ENCODE measurements at regions not wholly inside any gene's neighbourhood (a gene's known extent, or its start where the extent isn't known, plus 50 kb on each side); places are given as distances from the start of the nearest gene placed in this dataset.

GRCh38 chr3:117139681-117140080, 430.1 kb downstream of the TUSC7 start:
- H3K27me3 ChIP-seq (ENCODE audit: insufficient read depth in 3 of 3, low read length in 2 of 3) = no peaks in the 10 kb centered on the region
- DNase-seq = no peak
- no peaks in the 10 kb centered on the region for H3K9me3 ChIP-seq
- no peak overlapping the region for H3K4me3 ChIP-seq
- intact Hi-C loops (cut with DNase I) = no loop called here
- H3K36me3 ChIP-seq (ENCODE audit: insufficient read depth in 1 of 2, low read depth in 1 of 2) = no peaks in the 10 kb centered on the region
- H3K4me1 ChIP-seq = no peaks in the 10 kb centered on the region
- no peak overlapping the region for H3K27ac ChIP-seq
- no peak for ATAC-seq
- WGBS, 3 donors = 69 to 94% (median 93%) methylated on average over 2 of the region's 2 CpGs
- TF ChIP-seq CTCF (IDR thresholded peaks at IDR 0.05) = no peak

- H3K4me1 ChIP-seq = no peaks in the 10 kb centered on the region
- TF ChIP-seq CTCF (IDR thresholded peaks at IDR 0.05) = no peak
These were observed 432.2 kb downstream of the TUSC7 start for GRCh38 chr3:117141812-117142211.

DNA sequence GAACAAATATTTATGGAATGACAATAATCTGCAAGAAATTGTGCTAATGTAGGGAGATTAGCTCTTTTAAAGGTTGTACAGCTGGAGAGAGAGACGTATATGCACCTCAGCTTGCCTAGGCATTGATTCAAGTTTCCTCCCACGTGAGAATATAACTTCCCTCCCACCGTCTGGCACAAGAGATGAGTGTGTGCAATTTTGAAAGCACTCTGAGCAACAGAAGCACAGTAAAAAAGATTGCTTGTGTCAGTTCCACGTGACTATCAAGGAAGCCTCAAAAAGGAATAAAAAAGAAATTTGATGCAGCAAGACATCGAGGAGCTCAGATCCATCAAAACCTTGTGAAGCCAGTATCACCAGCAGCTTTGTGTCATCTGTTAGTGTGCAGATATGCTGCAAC, 435.3 kb downstream of the TUSC7 start:
- Histone ChIP-seq H3K9me3 (no peaks in the 10 kb centered on the region), H3K27me3 (ENCODE audit: insufficient read depth in 3 of 3, low read length in 2 of 3) (no peaks in the 10 kb centered on the region), H3K4me1 (no peaks in the 10 kb centered on the region), H3K36me3 (ENCODE audit: insufficient read depth in 1 of 2, low read depth in 1 of 2) (no peaks in the 10 kb centered on the region), H3K27ac (no peak overlapping the region), H3K4me3 (no peak overlapping the region)
- DNase-seq (no peak), ATAC-seq (no peak)
- 10 to 14% (median 12%) methylated on average over 5 of the region's 5 CpGs for WGBS, 3 donors
- TF ChIP-seq CTCF (IDR thresholded peaks at IDR 0.05) = no peak
- intact Hi-C loops (cut with DNase I) = no loop called here

More at GRCh38 chr3:117141812-117142211, 432.2 kb downstream of the TUSC7 start:
- intact Hi-C loops (cut with DNase I) = no loop called here
- Histone ChIP-seq H3K9me3 (no peaks in the 10 kb centered on the region), H3K36me3 (ENCODE audit: insufficient read depth in 1 of 2, low read depth in 1 of 2) (no peaks in the 10 kb centered on the region), H3K27me3 (ENCODE audit: insufficient read depth in 3 of 3, low read length in 2 of 3) (no peaks in the 10 kb centered on the region), H3K4me3 (no peak overlapping the region), H3K27ac (no peak overlapping the region)
- DNase-seq = no peak
- no peak for ATAC-seq

GRCh38 chr3:117145677-117146076, 436.1 kb downstream of the TUSC7 start:
- Histone ChIP-seq H3K27me3 (ENCODE audit: insufficient read depth in 3 of 3, low read length in 2 of 3) (no peaks in the 10 kb centered on the region), H3K9me3 (no peaks in the 10 kb centered on the region), H3K27ac (no peak overlapping the region), H3K36me3 (ENCODE audit: insufficient read depth in 1 of 2, low read depth in 1 of 2) (no peaks in the 10 kb centered on the region), H3K4me3 (no peak overlapping the region), H3K4me1 (no peaks in the 10 kb centered on the region)
- 76 to 85% (median 77%) methylated on average over 2 of the region's 2 CpGs for WGBS, 3 donors
- no peak for TF ChIP-seq CTCF (IDR thresholded peaks at IDR 0.05)
- intact Hi-C loops (cut with DNase I) = no loop called here
- ATAC-seq (no peak), DNase-seq (no peak)

DNA sequence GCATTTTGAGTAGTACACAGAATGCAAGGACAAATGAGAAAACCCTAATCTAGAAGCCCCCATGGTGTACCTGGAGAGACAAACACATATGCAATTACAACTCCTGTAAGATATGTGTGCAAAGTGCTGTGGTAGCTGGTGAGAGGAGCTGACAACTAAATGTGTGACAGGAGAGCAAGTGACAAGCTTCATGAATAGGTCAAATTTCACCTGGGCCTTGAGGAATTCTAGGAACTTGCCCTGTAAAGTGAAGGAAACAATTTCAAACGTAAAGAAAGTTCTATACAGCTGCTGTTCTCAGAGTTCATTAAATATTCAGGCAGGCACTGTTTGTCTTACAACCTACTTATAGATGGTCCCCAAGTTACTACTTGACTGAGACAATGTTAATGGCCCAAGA, 437.0 kb downstream of the TUSC7 start:
- DNase-seq (no peak), ATAC-seq (no peak)
- H3K4me3 ChIP-seq = no peak overlapping the region
- no peaks in the 10 kb centered on the region for H3K4me1 ChIP-seq
- intact Hi-C loops (cut with DNase I) = no loop called here
- TF ChIP-seq CTCF (IDR thresholded peaks at IDR 0.05) = no peak
- 38 to 49% (median 43%) methylated on average over 1 of the region's 1 CpG for WGBS, 3 donors
- H3K27ac ChIP-seq = no peak overlapping the region
- H3K27me3 ChIP-seq (ENCODE audit: insufficient read depth in 3 of 3, low read length in 2 of 3) = no peaks in the 10 kb centered on the region
- no peaks in the 10 kb centered on the region for H3K36me3 ChIP-seq (ENCODE audit: insufficient read depth in 1 of 2, low read depth in 1 of 2)
- H3K9me3 ChIP-seq = no peaks in the 10 kb centered on the region
